Stomach (tissue), 4 donors: ENCODE measurements at regions not wholly inside any gene's neighbourhood (a gene's known extent, or its start where the extent isn't known, plus 50 kb on each side); places are given as distances from the start of the nearest gene placed in this dataset.
"Not testable (repeated sequence)": the region's sequence is repeated elsewhere in the genome, so short reads cannot be mapped to it uniquely, and the experiment has no call there.

Experiments
- CTCF ChIP-seq, 7 experiments: fragments of 450-650 bp in 4 of 7; fragments of 200-600 bp in 3 of 7; sonication (generic) in 3 of 7; IDR thresholded peaks; one replicate each; pipeline ENCODE4 v1.5.1; 2016 to 2019; ENCODE audit warnings: antibody characterized with exemption in 7 of 7, control low read depth in 2 of 7, mild to moderate bottlenecking in 1 of 7
- EP300 ChIP-seq: sonication (generic); formaldehyde crosslinking; IDR thresholded peaks from one replicate; pipeline ENCODE4 v1.6.1; 2017; ENCODE audit warnings: antibody characterized with exemption
- POLR2A ChIP-seq, 4 donors: fragments of 450-650 bp; IDR thresholded peaks; one replicate each; pipeline ENCODE4 v1.6.1; 2016; ENCODE audit warnings: antibody characterized with exemption in 4 of 4, control low read depth in 2 of 4, mild to moderate bottlenecking in 1 of 4, moderate library complexity in 1 of 4

- not testable (repeated sequence) for TF ChIP-seq POLR2A (IDR thresholded peaks at IDR 0.05); CTCF (IDR thresholded peaks at IDR 0.05); EP300
Measured at GRCh38 chr6:57904356-57904755, 586.9 kb downstream of the PRIM2 start.
